SK-N-SH (cell line): ENCODE measurements at regions not wholly inside any gene's neighbourhood (a gene's known extent, or its start where the extent isn't known, plus 50 kb on each side); places are given as distances from the start of the nearest gene placed in this dataset.

Experiments used
- CHD2 ChIP-seq: fragments of 150-350 bp; IDR thresholded peaks from 2 replicates; pipeline ENCODE4 v1.6.1; 2018; ENCODE audit warnings: low read length; ENCODE audit not compliant: partially characterized antibody
- CTCF ChIP-seq: fragments of 200-600 bp; sonication (generic); IDR thresholded peaks from 2 replicates; pipeline ENCODE4 v1.6.1; 2017; ENCODE audit warnings: antibody characterized with exemption, mild to moderate bottlenecking, moderate library complexity
- FOSL2 ChIP-seq: IDR thresholded peaks from 2 replicates; pipeline ENCODE4 v1.4.0; 2012; ENCODE audit warnings: low read depth, mild to moderate bottlenecking, moderate library complexity, borderline replicate concordance
- JUND ChIP-seq: IDR thresholded peaks from 2 replicates; pipeline ENCODE4 v1.4.0; 2012
- POLR2AphosphoS5 ChIP-seq: IDR thresholded peaks from 2 replicates; pipeline ENCODE4 v1.6.1; 2012; ENCODE audit warnings: low read depth, low read length
- RAD21 ChIP-seq: IDR thresholded peaks from 2 replicates; pipeline ENCODE4 v1.6.1; 2012; ENCODE audit warnings: mild to moderate bottlenecking, low read length
- RXRA ChIP-seq: IDR thresholded peaks from 2 replicates; pipeline ENCODE4 v1.4.0; 2012; ENCODE audit warnings: low read depth, mild to moderate bottlenecking, borderline replicate concordance
- TEAD4 ChIP-seq: IDR thresholded peaks from 2 replicates; pipeline ENCODE4 v1.4.0; 2012; ENCODE audit warnings: mild to moderate bottlenecking, borderline replicate concordance; ENCODE audit not compliant: insufficient read depth
- YY1 ChIP-seq: IDR thresholded peaks from 2 replicates; pipeline ENCODE4 v1.4.0; 2012; ENCODE audit warnings: low read depth, mild to moderate bottlenecking
- TF ChIP-seq, protein P1 (sequence below): fragments of 150-350 bp; IDR thresholded peaks from 2 replicates; pipeline ENCODE4 v1.6.1; 2017; ENCODE audit warnings: antibody characterized with exemption, low read length, low read depth, borderline replicate concordance
- TF ChIP-seq, protein P2 (sequence below): IDR thresholded peaks from 2 replicates; pipeline ENCODE4; 2012

DNA sequence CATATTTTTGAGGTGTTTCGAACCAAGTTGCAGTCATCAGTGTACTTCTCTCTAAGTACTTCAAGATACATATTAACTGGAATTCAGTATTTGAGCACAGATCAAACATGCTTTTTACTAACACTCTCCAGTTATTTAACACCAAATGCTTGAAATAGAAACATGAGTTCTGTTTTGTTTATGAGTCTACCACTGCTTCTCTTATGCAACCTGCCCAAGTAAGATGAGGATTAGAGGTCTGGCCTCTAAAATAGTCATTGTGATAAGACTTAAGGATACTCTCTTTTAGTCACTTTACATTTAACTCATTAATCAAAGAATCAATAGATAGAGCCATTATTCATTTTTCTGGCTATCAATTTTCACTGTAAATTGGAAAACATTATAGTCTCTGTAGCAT is 156.2 kb upstream of the THRB start:
- TF ChIP-seq CTCF (no peak), TEAD4 (no peak), CHD2 (no peak), POLR2AphosphoS5 (no peak), JUND (no peak), RXRA (no peak), RAD21 (no peak), YY1 (no peak), FOSL2 (no peak)
- TF ChIP-seq, protein P1, sequence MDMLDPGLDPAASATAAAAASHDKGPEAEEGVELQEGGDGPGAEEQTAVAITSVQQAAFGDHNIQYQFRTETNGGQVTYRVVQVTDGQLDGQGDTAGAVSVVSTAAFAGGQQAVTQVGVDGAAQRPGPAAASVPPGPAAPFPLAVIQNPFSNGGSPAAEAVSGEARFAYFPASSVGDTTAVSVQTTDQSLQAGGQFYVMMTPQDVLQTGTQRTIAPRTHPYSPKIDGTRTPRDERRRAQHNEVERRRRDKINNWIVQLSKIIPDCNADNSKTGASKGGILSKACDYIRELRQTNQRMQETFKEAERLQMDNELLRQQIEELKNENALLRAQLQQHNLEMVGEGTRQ = no peak
- TF ChIP-seq, protein P2, sequence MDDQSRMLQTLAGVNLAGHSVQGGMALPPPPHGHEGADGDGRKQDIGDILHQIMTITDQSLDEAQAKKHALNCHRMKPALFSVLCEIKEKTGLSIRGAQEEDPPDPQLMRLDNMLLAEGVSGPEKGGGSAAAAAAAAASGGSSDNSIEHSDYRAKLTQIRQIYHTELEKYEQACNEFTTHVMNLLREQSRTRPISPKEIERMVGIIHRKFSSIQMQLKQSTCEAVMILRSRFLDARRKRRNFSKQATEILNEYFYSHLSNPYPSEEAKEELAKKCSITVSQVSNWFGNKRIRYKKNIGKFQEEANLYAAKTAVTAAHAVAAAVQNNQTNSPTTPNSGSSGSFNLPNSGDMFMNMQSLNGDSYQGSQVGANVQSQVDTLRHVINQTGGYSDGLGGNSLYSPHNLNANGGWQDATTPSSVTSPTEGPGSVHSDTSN = no peak
